H9 (cell line): ENCODE measurements at regions not wholly inside any gene's neighbourhood (a gene's known extent, or its start where the extent isn't known, plus 50 kb on each side); places are given as distances from the start of the nearest gene placed in this dataset.

ENCODE experiments used
- DNase-seq: peaks from one replicate; pipeline ENCODE4 v3.0.0-alpha.2; 2017
- H2AFZ ChIP-seq: one replicate; pipeline ENCODE4 v1.6.1; 2013; ENCODE audit warnings: mild to moderate bottlenecking, low read length, control low read depth, moderate library complexity
- H2AK5ac ChIP-seq: 2 replicates; pipeline ENCODE4 v1.6.1; 2013; ENCODE audit warnings: low read length, control low read depth, mixed read lengths; ENCODE audit not compliant: insufficient read length
- H2BK120ac ChIP-seq: one replicate; pipeline ENCODE4 v1.6.1; 2013; ENCODE audit warnings: low read depth, mild to moderate bottlenecking, low read length, control low read depth, inconsistent platforms; ENCODE audit not compliant: poor library complexity, severe bottlenecking
- H2BK12ac ChIP-seq: 2 replicates; pipeline ENCODE4 v1.6.1; 2013; ENCODE audit warnings: low read length, control low read depth, mixed read lengths, low read depth; ENCODE audit not compliant: insufficient read length
- H2BK15ac ChIP-seq: 2 replicates; pipeline ENCODE4 v1.6.1; 2013; ENCODE audit warnings: low read depth, low read length, control low read depth
- H2BK20ac ChIP-seq: one replicate; pipeline ENCODE4 v1.6.1; 2013; ENCODE audit warnings: low read depth, mild to moderate bottlenecking, low read length, control low read depth, inconsistent platforms; ENCODE audit not compliant: poor library complexity, severe bottlenecking
- H2BK5ac ChIP-seq: 2 replicates; pipeline ENCODE4 v1.6.1; 2013; ENCODE audit warnings: low read length, control low read depth, mixed read lengths; ENCODE audit not compliant: insufficient read length
- H3K14ac ChIP-seq: 2 replicates; pipeline ENCODE4 v1.6.1; 2013; ENCODE audit warnings: low read length, control low read depth; ENCODE audit not compliant: insufficient read depth
- H3K18ac ChIP-seq: 2 replicates; pipeline ENCODE4 v1.6.1; 2013; ENCODE audit warnings: low read depth, mild to moderate bottlenecking, mixed read lengths, low read length, control low read depth; ENCODE audit not compliant: insufficient read length
- H3K23ac ChIP-seq: 2 replicates; pipeline ENCODE4 v1.6.1; 2013; ENCODE audit warnings: low read length, control low read depth, mixed read lengths, low read depth; ENCODE audit not compliant: insufficient read length
- H3K23me2 ChIP-seq: 2 replicates; pipeline ENCODE4 v1.6.1; 2013; ENCODE audit warnings: low read depth, mild to moderate bottlenecking, mixed read lengths, low read length, control low read depth; ENCODE audit not compliant: insufficient read length, poor library complexity, severe bottlenecking
- H3K27ac ChIP-seq: 2 replicates; pipeline ENCODE4 v1.5.1; 2013; ENCODE audit warnings: low read length, control low read depth, mixed read lengths, low read depth; ENCODE audit not compliant: insufficient read length
- H3K27me3 ChIP-seq: 2 replicates; pipeline ENCODE4 v1.6.1; 2013; ENCODE audit warnings: low read length, control low read depth, inconsistent platforms; ENCODE audit not compliant: insufficient read depth
- H3K4ac ChIP-seq: 2 replicates; pipeline ENCODE4 v1.6.1; 2013; ENCODE audit warnings: low read depth, mild to moderate bottlenecking, control low read depth, inconsistent platforms, low read length, moderate library complexity
- H3K4me1 ChIP-seq: 2 replicates; pipeline ENCODE4 v1.6.1; 2013; ENCODE audit warnings: low read length, control low read depth, inconsistent platforms; ENCODE audit not compliant: insufficient read depth
- H3K4me2 ChIP-seq: 2 replicates; pipeline ENCODE4 v1.6.1; 2013; ENCODE audit warnings: low read length, control low read depth, mixed read lengths; ENCODE audit not compliant: insufficient read length, insufficient read depth
- H3K56ac ChIP-seq: 2 replicates; pipeline ENCODE4 v1.6.1; 2013; ENCODE audit warnings: low read depth, mild to moderate bottlenecking, mixed read lengths, low read length, control low read depth; ENCODE audit not compliant: insufficient read length
- H3K79me1 ChIP-seq: 2 replicates; pipeline ENCODE4 v1.6.1; 2013; ENCODE audit warnings: low read depth, mild to moderate bottlenecking, moderate library complexity, low read length, control low read depth, inconsistent platforms; ENCODE audit not compliant: insufficient read depth, poor library complexity, severe bottlenecking
- H3K79me2 ChIP-seq: 2 replicates; pipeline ENCODE4 v1.6.1; 2013; ENCODE audit warnings: low read length, control low read depth, inconsistent platforms; ENCODE audit not compliant: insufficient read depth
- H3K9ac ChIP-seq: 2 replicates; pipeline ENCODE4 v1.6.1; 2013; ENCODE audit warnings: low read length, control low read depth, mixed read lengths; ENCODE audit not compliant: insufficient read length; ENCODE audit errors: extremely low read depth
- H3K9me3 ChIP-seq: one replicate; pipeline ENCODE4 v1.6.1; 2013; ENCODE audit warnings: low read depth, low read length, inconsistent platforms; ENCODE audit not compliant: control insufficient read depth
- H3T11ph ChIP-seq: one replicate; pipeline ENCODE4 v1.6.1; 2013; ENCODE audit warnings: mild to moderate bottlenecking, low read length, control low read depth, inconsistent platforms
- H4K20me1 ChIP-seq: one replicate; pipeline ENCODE4 v1.6.1; 2013; ENCODE audit not compliant: control insufficient read depth, insufficient read length, insufficient read depth
- H4K5ac ChIP-seq: 2 replicates; pipeline ENCODE4 v1.6.1; 2013; ENCODE audit warnings: low read depth, mild to moderate bottlenecking, mixed read lengths, low read length, control low read depth; ENCODE audit not compliant: insufficient read length
- H4K8ac ChIP-seq: replicated peaks from 2 replicates; pipeline ENCODE4 v1.6.1; 2013; ENCODE audit warnings: low read length, control low read depth, mixed read lengths, low read depth; ENCODE audit not compliant: insufficient read length
- H4K91ac ChIP-seq: 2 replicates; pipeline ENCODE4 v1.6.1; 2013; ENCODE audit warnings: low read depth, mild to moderate bottlenecking, moderate library complexity, mixed read lengths, low read length, control low read depth; ENCODE audit not compliant: insufficient read length
- H3K27ac Mint-ChIP-seq, 3 experiments: 2 replicates in 2 of 3; 3 replicates in 1 of 3; pipeline ENCODE4 v1.8.0; 2020 to 2021; ENCODE audit warnings: mixed read lengths in 3 of 3, mild to moderate bottlenecking in 1 of 3, moderate library complexity in 1 of 3
- H3K27me3 Mint-ChIP-seq: 2 replicates; pipeline ENCODE4 v1.8.0; 2021; ENCODE audit warnings: low read depth, mild to moderate bottlenecking, moderate library complexity, mixed read lengths
- H3K36me3 Mint-ChIP-seq, 3 experiments: 2 replicates in 2 of 3; 3 replicates in 1 of 3; pipeline ENCODE4 v1.8.0; 2020 to 2021; ENCODE audit warnings: low read depth in 3 of 3, mixed read lengths in 3 of 3; ENCODE audit not compliant: insufficient read depth in 1 of 3
- H3K4me1 Mint-ChIP-seq, 2 experiments: 2 replicates each; pipeline ENCODE4 v1.8.0; 2020; ENCODE audit warnings: mixed read lengths in 2 of 2
- H3K4me3 Mint-ChIP-seq, 2 experiments: 2 replicates in 1 of 2; 3 replicates in 1 of 2; pipeline ENCODE4 v1.8.0; 2020 to 2021; ENCODE audit warnings: mild to moderate bottlenecking in 2 of 2, mixed read lengths in 2 of 2, moderate library complexity in 1 of 2
- H3K9me3 Mint-ChIP-seq, 2 experiments: 2 replicates in 1 of 2; 3 replicates in 1 of 2; pipeline ENCODE4 v1.8.0; 2020; ENCODE audit warnings: mild to moderate bottlenecking in 2 of 2, mixed read lengths in 2 of 2, moderate library complexity in 1 of 2
- WGBS: extraction: QIAGEN DNeasy Blood & Tissue Kit; methylation state at CpG from one replicate; pipeline ENCODE4 v1.1.7; 2013; ENCODE audit warnings: missing lambda C conversion rate, low lambda C conversion rate, mixed read lengths; ENCODE audit not compliant: insufficient read length; ENCODE audit errors: extremely low coverage; 5-methylcytosine and 5-hydroxymethylcytosine counted together
- TF ChIP-seq, protein P1 (sequence below): fragments of 200-600 bp; sonication (generic); conservative IDR thresholded peaks from 3 replicates; pipeline ENCODE4 v1.8.0; 2021; ENCODE audit warnings: antibody characterized with exemption, mild to moderate bottlenecking

GRCh38 chrX:28312965-28313364 is 274.3 kb upstream of the IL1RAPL1 start:
- Mint-ChIP-seq H3K36me3 (peaks cover 0 to 3% (median 0%) of the 10 kb centered on the region in 3 experiments; a peak in 2 of 7 replicates), H3K4me3 (no peak overlapping the region), H3K9me3 (peaks cover 12 to 57% of the 10 kb centered on the region in 2 experiments; a peak in 4 of 5 replicates), H3K27ac (no peak overlapping the region), H3K4me1 (no peaks in the 10 kb centered on the region), H3K27me3 (peaks cover 11% of the 10 kb centered on the region)
- no peaks in the 10 kb centered on the region for H3K79me2 ChIP-seq
- no peak overlapping the region for H2BK12ac ChIP-seq
- H3K14ac ChIP-seq = no peak overlapping the region
- H3K56ac ChIP-seq = no peak overlapping the region
- TF ChIP-seq, protein P1, sequence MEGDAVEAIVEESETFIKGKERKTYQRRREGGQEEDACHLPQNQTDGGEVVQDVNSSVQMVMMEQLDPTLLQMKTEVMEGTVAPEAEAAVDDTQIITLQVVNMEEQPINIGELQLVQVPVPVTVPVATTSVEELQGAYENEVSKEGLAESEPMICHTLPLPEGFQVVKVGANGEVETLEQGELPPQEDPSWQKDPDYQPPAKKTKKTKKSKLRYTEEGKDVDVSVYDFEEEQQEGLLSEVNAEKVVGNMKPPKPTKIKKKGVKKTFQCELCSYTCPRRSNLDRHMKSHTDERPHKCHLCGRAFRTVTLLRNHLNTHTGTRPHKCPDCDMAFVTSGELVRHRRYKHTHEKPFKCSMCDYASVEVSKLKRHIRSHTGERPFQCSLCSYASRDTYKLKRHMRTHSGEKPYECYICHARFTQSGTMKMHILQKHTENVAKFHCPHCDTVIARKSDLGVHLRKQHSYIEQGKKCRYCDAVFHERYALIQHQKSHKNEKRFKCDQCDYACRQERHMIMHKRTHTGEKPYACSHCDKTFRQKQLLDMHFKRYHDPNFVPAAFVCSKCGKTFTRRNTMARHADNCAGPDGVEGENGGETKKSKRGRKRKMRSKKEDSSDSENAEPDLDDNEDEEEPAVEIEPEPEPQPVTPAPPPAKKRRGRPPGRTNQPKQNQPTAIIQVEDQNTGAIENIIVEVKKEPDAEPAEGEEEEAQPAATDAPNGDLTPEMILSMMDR = no peak
- no peak overlapping the region for H3K4me2 ChIP-seq
- no peak overlapping the region for H2BK20ac ChIP-seq
- H4K8ac ChIP-seq = no peak overlapping the region
- H2AFZ ChIP-seq = no peak overlapping the region
- H2BK15ac ChIP-seq = no peak overlapping the region
- no peak overlapping the region for H3K18ac ChIP-seq
- H2BK120ac ChIP-seq = no peak overlapping the region
- H4K5ac ChIP-seq = no peak overlapping the region
- H3K9me3 ChIP-seq = no peaks in the 10 kb centered on the region
- no peaks in the 10 kb centered on the region for H3K4me1 ChIP-seq
- H3T11ph ChIP-seq = no peak overlapping the region
- no peaks in the 10 kb centered on the region for H4K20me1 ChIP-seq
- H3K79me1 ChIP-seq = no peaks in the 10 kb centered on the region
- no peaks in the 10 kb centered on the region for H3K23me2 ChIP-seq
- no CpG with 5 or more reads among the region's 3 CpGs for WGBS
- H3K4ac ChIP-seq = no peak overlapping the region
- no peak overlapping the region for H3K23ac ChIP-seq
- DNase-seq = no peak
- H3K9ac ChIP-seq = no peak overlapping the region
- H2BK5ac ChIP-seq = no peak overlapping the region
- H3K27ac ChIP-seq = no peak overlapping the region
- no peak overlapping the region for H2AK5ac ChIP-seq
- H3K27me3 ChIP-seq = no peaks in the 10 kb centered on the region
- no peak overlapping the region for H4K91ac ChIP-seq
